Myocyte (in vitro differentiated cells): ENCODE measurements at regions not wholly inside any gene's neighbourhood (a gene's known extent, or its start where the extent isn't known, plus 50 kb on each side); places are given as distances from the start of the nearest gene placed in this dataset.
"Not testable (repeated sequence)": the region's sequence is repeated elsewhere in the genome, so short reads cannot be mapped to it uniquely, and the experiment has no call there.

Experiments
- DNase-seq: peaks from one replicate; pipeline ENCODE4 v3.0.0-alpha.2; 2012; ENCODE audit warnings: low read depth

- no peak for DNase-seq
These were observed 55.6 kb downstream of the SOWAHC start for GRCh38 chr2:109669731-109670130.

GRCh38 chr2:109670556-109671411, 56.6 kb downstream of the SOWAHC start:
- DNase-seq, result no peak

GRCh38 chr2:109674894-109675534, 60.9 kb downstream of the SOWAHC start:
- no peak for DNase-seq

GRCh38 chr2:109675666-109676345, 61.6 kb downstream of the SOWAHC start:
- no peak for DNase-seq

- no peak for DNase-seq
These were observed 62.3 kb downstream of the SOWAHC start for GRCh38 chr2:109676346-109676902.

- not testable (repeated sequence) for DNase-seq
These were observed 63.1 kb downstream of the SOWAHC start for GRCh38 chr2:109677121-109677731.

GRCh38 chr2:109677835-109678580, 63.8 kb downstream of the SOWAHC start:
- no peak for DNase-seq

GRCh38 chr2:109678724-109679201, 64.6 kb downstream of the SOWAHC start:
- not testable (repeated sequence) for DNase-seq

GRCh38 chr2:109679225-109679624, 65.1 kb downstream of the SOWAHC start:
- no peak for DNase-seq

- DNase-seq, result no peak
These were observed 65.5 kb downstream of the SOWAHC start for GRCh38 chr2:109679626-109680025.

GRCh38 chr2:109680523-109681297, 66.5 kb downstream of the SOWAHC start:
- DNase-seq, result no peak

- DNase-seq, result no peak
These were observed 67.6 kb downstream of the SOWAHC start for GRCh38 chr2:109681633-109682380.

- no peak for DNase-seq
These were observed 69.3 kb downstream of the SOWAHC start for GRCh38 chr2:109683452-109683851.

GRCh38 chr2:109685453-109685852, 71.3 kb downstream of the SOWAHC start:
- no peak for DNase-seq

- no peak for DNase-seq
These were observed 72.8 kb downstream of the SOWAHC start for GRCh38 chr2:109686921-109687320.

- no peak for DNase-seq
These were observed 75.2 kb downstream of the SOWAHC start for GRCh38 chr2:109689182-109689930.

GRCh38 chr2:109689973-109690372, 75.8 kb downstream of the SOWAHC start:
- no peak for DNase-seq

- DNase-seq, result no peak
These were observed 76.3 kb downstream of the SOWAHC start for GRCh38 chr2:109690457-109690821.
